Astrocyte of the cerebellum (primary cell): ENCODE measurements at regions not wholly inside any gene's neighbourhood (a gene's known extent, or its start where the extent isn't known, plus 50 kb on each side); places are given as distances from the start of the nearest gene placed in this dataset.

Experiments
- DNase-seq: peaks from one replicate; pipeline ENCODE4 v3.0.0-alpha.2; 2011; ENCODE audit warnings: low read depth
- H3K4me3 ChIP-seq: 2 replicates; pipeline ENCODE4 v1.5.1; 2011; ENCODE audit warnings: mild to moderate bottlenecking, low read depth, low read length, moderate library complexity
- CTCF ChIP-seq: IDR thresholded peaks from 2 replicates; pipeline ENCODE4 v1.5.1; 2012; ENCODE audit warnings: low read length, low read depth, moderate library complexity, mild to moderate bottlenecking; ENCODE audit errors: missing control alignments
- in situ Hi-C: cut with HindIII; loops from 2 replicates; pipeline ENCODE4 v1.10.0; 2017; ENCODE audit warnings: low sequenced_read_pairs

- no peak for TF ChIP-seq CTCF
- no peak overlapping the region for H3K4me3 ChIP-seq
- no peak for DNase-seq
- in situ Hi-C loops = no loop called here
Observed at GRCh38 chr18:5091741-5092140, 105.3 kb downstream of the AKAIN1 start.

DNA sequence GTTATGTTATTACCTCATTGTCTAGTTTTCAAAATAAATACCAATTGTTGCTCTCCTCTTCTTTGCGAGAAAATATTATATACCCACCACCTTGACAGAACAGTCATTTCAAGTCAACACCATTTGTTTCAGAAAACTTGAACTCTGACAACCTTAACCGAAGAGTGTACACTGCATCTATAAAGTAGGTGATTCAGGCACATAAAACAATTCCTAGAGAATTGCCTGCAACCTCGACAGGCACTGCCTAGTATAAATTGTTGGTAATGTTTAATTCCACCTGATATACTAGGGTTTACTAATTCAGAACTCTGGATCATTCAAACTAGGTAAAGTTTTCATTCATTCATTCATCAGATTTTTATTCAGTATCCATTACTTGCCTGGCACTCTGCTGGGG is 121.8 kb downstream of the AKAIN1 start:
- no peak overlapping the region for H3K4me3 ChIP-seq
- no peak for TF ChIP-seq CTCF

DNA sequence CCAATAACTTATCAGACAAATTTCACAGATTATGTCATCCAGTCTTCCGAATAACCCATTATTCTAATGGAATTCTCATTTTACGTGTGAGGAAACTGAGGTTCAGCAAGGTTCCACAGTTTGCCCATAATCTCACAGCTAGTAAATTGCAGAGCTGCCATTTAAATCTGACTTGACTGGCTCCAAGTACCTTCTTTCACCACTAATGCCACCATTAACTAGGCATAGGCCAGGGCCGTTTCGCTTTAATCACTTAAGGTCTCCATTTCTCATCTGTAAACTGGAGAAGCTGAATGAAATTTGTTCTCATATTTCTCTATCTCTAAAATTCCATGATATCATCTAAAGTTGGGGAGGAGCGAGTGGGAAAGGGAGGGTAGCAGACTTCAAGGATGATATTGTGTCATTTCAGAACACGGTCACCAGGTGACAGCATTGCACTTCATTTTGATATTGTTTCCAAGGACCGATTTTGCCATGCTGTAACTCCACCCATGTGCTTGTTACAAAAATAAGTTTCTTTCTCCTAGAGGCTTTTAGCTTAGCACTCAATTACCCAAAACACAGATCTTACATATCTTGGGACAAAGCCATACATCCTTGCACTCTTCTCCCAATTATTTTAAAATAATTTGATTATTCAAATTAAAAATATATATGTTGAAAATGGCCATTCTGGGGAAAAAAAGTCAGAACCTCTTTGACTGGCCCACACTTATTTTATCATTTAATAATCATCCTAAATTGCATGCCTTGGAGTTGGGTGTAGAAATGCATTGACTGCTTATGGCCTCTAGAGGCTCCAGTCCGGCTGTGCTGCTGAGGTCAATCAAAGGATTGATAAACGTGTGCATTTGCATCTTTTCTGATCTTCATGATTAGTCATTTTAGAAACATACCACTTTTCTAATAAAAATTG is 123.8 kb downstream of the AKAIN1 start:
- DNase-seq = no peak
- peak; percentile 32 for TF ChIP-seq CTCF
- in situ Hi-C loops = no loop called here

More for the DNA sequence above, 121.8 kb downstream of the AKAIN1 start:
- DNase-seq = no peak
- in situ Hi-C loops = no loop called here

GRCh38 chr18:5068851-5069250 is 128.2 kb downstream of the AKAIN1 start:
- DNase-seq = no peak
- TF ChIP-seq CTCF = no peak
- H3K4me3 ChIP-seq = no peak overlapping the region
- in situ Hi-C loops = no loop called here

More for the DNA sequence above, 123.8 kb downstream of the AKAIN1 start:
- H3K4me3 ChIP-seq = no peak overlapping the region

GRCh38 chr18:5066380-5066977 is 130.6 kb downstream of the AKAIN1 start:
- no peak overlapping the region for H3K4me3 ChIP-seq
- in situ Hi-C loops = no loop called here
- TF ChIP-seq CTCF = peak; percentile 2
- no peak for DNase-seq

- in situ Hi-C loops = no loop called here
- no peak for DNase-seq
- TF ChIP-seq CTCF = no peak
- no peak overlapping the region for H3K4me3 ChIP-seq
Observed at GRCh38 chr18:5065615-5066014, 131.4 kb downstream of the AKAIN1 start.
